HL-60 (cell line): ENCODE measurements at regions not wholly inside any gene's neighbourhood (a gene's known extent, or its start where the extent isn't known, plus 50 kb on each side); places are given as distances from the start of the nearest gene placed in this dataset.
"Not testable (repeated sequence)": the region's sequence is repeated elsewhere in the genome, so short reads cannot be mapped to it uniquely, and the experiment has no call there.

ENCODE experiments used
- DNase-seq, 2 experiments: peaks; one replicate each; pipeline ENCODE4 v3.0.0-alpha.2; 2010 to 2020; ENCODE audit warnings: low read depth in 1 of 2, low spot score in 1 of 2
- H3K27ac ChIP-seq: fragments of 250-450 bp; sonication (Bioruptor Pico); replicated peaks from 2 replicates; pipeline ENCODE4 v1.5.1; 2020; ENCODE audit warnings: mild to moderate bottlenecking, moderate library complexity
- H3K27me3 ChIP-seq: fragments of 250-450 bp; sonication (Bioruptor Pico); 2 replicates; pipeline ENCODE4 v1.5.1; 2021; ENCODE audit warnings: mild to moderate bottlenecking, moderate library complexity; ENCODE audit not compliant: insufficient read depth, poor library complexity, severe bottlenecking
- H3K4me3 ChIP-seq: replicated peaks from 2 replicates; pipeline ENCODE4 v1.5.1; 2011; ENCODE audit warnings: mild to moderate bottlenecking, control low read depth, low read length; ENCODE audit not compliant: insufficient read depth
- CTCF ChIP-seq: IDR thresholded peaks from one replicate; pipeline ENCODE4 v1.5.1; 2011; ENCODE audit warnings: low read length, control low read depth, inconsistent platforms; ENCODE audit not compliant: insufficient read depth
- GABPA ChIP-seq: IDR thresholded peaks from 2 replicates; pipeline ENCODE4 v1.6.1; 2012; ENCODE audit warnings: low read depth
- POLR2AphosphoS5 ChIP-seq: IDR thresholded peaks from 2 replicates; pipeline ENCODE4 v1.6.1; 2012; ENCODE audit warnings: low read depth
- SPI1 ChIP-seq: IDR thresholded peaks from 2 replicates; pipeline ENCODE4 v1.6.1; 2012; ENCODE audit warnings: low read depth, mild to moderate bottlenecking, borderline replicate concordance
- TF ChIP-seq, protein P1 (sequence below): IDR thresholded peaks from 2 replicates; pipeline ENCODE4 v1.6.1; 2012; ENCODE audit warnings: low read depth; ENCODE audit not compliant: insufficient replicate concordance

DNA sequence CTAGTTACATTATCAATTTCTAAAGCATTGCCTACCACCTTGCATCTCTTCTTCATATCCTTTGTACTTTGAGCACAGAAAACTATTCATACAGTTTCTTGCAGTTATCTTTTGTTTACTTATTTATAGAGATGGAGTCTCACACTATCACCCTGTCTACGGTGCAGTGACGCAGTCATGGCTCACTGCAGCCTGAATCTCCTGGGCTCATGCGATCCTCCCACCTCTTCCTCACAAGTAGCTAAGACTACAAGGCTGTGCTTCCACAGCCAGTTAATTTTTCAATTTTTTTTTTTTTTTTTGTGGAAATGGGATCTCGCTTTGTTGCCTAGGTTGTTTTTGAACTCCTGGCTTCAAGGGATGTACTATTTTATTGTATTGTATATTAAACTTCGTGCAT is 158.0 kb downstream of the TTC6 start:
- no peaks in the 10 kb centered on the region for H3K27me3 ChIP-seq
- TF ChIP-seq, protein P1, sequence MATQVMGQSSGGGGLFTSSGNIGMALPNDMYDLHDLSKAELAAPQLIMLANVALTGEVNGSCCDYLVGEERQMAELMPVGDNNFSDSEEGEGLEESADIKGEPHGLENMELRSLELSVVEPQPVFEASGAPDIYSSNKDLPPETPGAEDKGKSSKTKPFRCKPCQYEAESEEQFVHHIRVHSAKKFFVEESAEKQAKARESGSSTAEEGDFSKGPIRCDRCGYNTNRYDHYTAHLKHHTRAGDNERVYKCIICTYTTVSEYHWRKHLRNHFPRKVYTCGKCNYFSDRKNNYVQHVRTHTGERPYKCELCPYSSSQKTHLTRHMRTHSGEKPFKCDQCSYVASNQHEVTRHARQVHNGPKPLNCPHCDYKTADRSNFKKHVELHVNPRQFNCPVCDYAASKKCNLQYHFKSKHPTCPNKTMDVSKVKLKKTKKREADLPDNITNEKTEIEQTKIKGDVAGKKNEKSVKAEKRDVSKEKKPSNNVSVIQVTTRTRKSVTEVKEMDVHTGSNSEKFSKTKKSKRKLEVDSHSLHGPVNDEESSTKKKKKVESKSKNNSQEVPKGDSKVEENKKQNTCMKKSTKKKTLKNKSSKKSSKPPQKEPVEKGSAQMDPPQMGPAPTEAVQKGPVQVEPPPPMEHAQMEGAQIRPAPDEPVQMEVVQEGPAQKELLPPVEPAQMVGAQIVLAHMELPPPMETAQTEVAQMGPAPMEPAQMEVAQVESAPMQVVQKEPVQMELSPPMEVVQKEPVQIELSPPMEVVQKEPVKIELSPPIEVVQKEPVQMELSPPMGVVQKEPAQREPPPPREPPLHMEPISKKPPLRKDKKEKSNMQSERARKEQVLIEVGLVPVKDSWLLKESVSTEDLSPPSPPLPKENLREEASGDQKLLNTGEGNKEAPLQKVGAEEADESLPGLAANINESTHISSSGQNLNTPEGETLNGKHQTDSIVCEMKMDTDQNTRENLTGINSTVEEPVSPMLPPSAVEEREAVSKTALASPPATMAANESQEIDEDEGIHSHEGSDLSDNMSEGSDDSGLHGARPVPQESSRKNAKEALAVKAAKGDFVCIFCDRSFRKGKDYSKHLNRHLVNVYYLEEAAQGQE: no peak
- TF ChIP-seq GABPA (no peak), SPI1 (no peak), POLR2AphosphoS5 (no peak), CTCF (no peak)
- no peak for DNase-seq
- H3K4me3 ChIP-seq: no peak overlapping the region
- H3K27ac ChIP-seq: no peak overlapping the region

DNA sequence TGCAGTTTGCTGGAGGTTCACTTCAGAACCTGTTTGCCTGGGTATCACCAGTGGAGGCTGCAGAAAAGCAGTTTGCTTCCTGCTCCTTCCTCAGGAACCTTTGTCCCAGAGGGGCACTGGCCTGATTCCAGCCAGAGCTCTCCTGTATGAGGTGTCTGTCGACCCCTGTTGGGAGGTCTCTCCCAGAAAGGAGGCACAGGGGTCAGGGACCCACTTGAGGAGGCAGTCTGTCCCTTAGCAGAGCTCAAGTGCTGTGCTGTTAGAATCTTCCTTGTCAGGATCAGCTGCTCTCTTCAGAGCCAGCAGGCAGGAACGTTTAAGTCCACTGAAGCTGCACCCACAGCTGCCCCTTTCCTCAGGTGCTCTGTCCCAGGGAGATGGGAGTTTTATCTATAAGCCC is 164.8 kb downstream of the TTC6 start:
- not testable (repeated sequence) for H3K27ac ChIP-seq, H3K27me3 ChIP-seq, DNase-seq, H3K4me3 ChIP-seq

GRCh38 chr14:37763266-37763665 is 167.8 kb downstream of the TTC6 start:
- no peak overlapping the region for H3K4me3 ChIP-seq
- DNase-seq: no peak
- TF ChIP-seq POLR2AphosphoS5 (no peak), CTCF (no peak), GABPA (no peak)
- H3K27ac ChIP-seq: no peak overlapping the region
- no peaks in the 10 kb centered on the region for H3K27me3 ChIP-seq

GRCh38 chr14:37772283-37772682 is 176.9 kb downstream of the TTC6 start:
- DNase-seq, H3K27ac ChIP-seq, H3K4me3 ChIP-seq, H3K27me3 ChIP-seq: not testable (repeated sequence)

- Histone ChIP-seq H3K4me3 (no peak overlapping the region), H3K27ac (no peak overlapping the region), H3K27me3 (no peaks in the 10 kb centered on the region)
- DNase-seq: no peak
- TF ChIP-seq CTCF (no peak), POLR2AphosphoS5 (no peak), GABPA (no peak), SPI1 (no peak)
- TF ChIP-seq, protein P1: no peak
Observed at GRCh38 chr14:37776791-37777499, 181.5 kb downstream of the TTC6 start.
